ENCODE measurements at regions not wholly inside any gene's neighbourhood (a gene's known extent, or its start where the extent isn't known, plus 50 kb on each side); places are given as distances from the start of the nearest gene placed in this dataset.
A peak's percentile ranks its signal among the peaks of the same experiment; 100 is the strongest.

- no peak for DNase-seq
Measured at GRCh38 chr12:24198936-24199671, 249.6 kb upstream of the SOX5 start.

GRCh38 chr12:24198070-24198469, 248.6 kb upstream of the SOX5 start:
- no peak for DNase-seq

- DNase-seq = no peak
Measured at GRCh38 chr12:24197532-24197931, 248.1 kb upstream of the SOX5 start.

- DNase-seq = no peak
Measured at GRCh38 chr12:24195063-24195462, 245.6 kb upstream of the SOX5 start.

- DNase-seq = no peak
Measured at GRCh38 chr12:24191117-24191516, 241.6 kb upstream of the SOX5 start.

GRCh38 chr12:24185782-24186181, 236.3 kb upstream of the SOX5 start:
- DNase-seq = no peak

- DNase-seq = no peak
Measured at GRCh38 chr12:24177889-24178288, 228.4 kb upstream of the SOX5 start.

GRCh38 chr12:24175929-24176328, 226.5 kb upstream of the SOX5 start:
- no peak for DNase-seq

GRCh38 chr12:24175284-24175683, 225.8 kb upstream of the SOX5 start:
- DNase-seq = no peak

- DNase-seq = no peak
Measured at GRCh38 chr12:24173067-24173466, 223.6 kb upstream of the SOX5 start.

- DNase-seq = no peak
Measured at GRCh38 chr12:24172773-24173066, 223.2 kb upstream of the SOX5 start.

- peak in 1 of 2 donors; percentile 3 for DNase-seq
Measured at GRCh38 chr12:24172031-24172772, 222.7 kb upstream of the SOX5 start.

GRCh38 chr12:24155042-24155441, 205.6 kb upstream of the SOX5 start:
- no peak for DNase-seq

GRCh38 chr12:24153079-24153478, 203.6 kb upstream of the SOX5 start:
- DNase-seq = no peak

GRCh38 chr12:24152270-24152669, 202.8 kb upstream of the SOX5 start:
- DNase-seq = no peak

- DNase-seq = no peak
Measured at GRCh38 chr12:24143928-24144327, 194.5 kb upstream of the SOX5 start.

GRCh38 chr12:24139035-24139434, 189.6 kb upstream of the SOX5 start:
- DNase-seq = no peak

GRCh38 chr12:24138041-24138440, 188.6 kb upstream of the SOX5 start:
- DNase-seq = no peak

GRCh38 chr12:24135158-24135850, 185.8 kb upstream of the SOX5 start:
- DNase-seq = no peak

GRCh38 chr12:24134092-24134491, 184.6 kb upstream of the SOX5 start:
- no peak for DNase-seq

GRCh38 chr12:24133384-24133783, 183.9 kb upstream of the SOX5 start:
- DNase-seq = no peak

- DNase-seq = no peak
Measured at GRCh38 chr12:24127919-24128721, 178.7 kb upstream of the SOX5 start.

GRCh38 chr12:24125280-24125679, 175.8 kb upstream of the SOX5 start:
- DNase-seq = no peak
